Nephron progenitor cell (in vitro differentiated cells): ENCODE measurements at regions not wholly inside any gene's neighbourhood (a gene's known extent, or its start where the extent isn't known, plus 50 kb on each side); places are given as distances from the start of the nearest gene placed in this dataset.

Experiments
- DNase-seq: peaks from one replicate; pipeline ENCODE4 v3.0.0; 2021
- H3K27ac Mint-ChIP-seq: 2 replicates; pipeline ENCODE4 v1.8.0; 2021; ENCODE audit warnings: mild to moderate bottlenecking, moderate library complexity, mixed read lengths
- H3K27me3 Mint-ChIP-seq: 2 replicates; pipeline ENCODE4 v1.8.0; 2021; ENCODE audit warnings: mild to moderate bottlenecking, low read depth, mixed read lengths; ENCODE audit not compliant: poor library complexity
- H3K36me3 Mint-ChIP-seq: 2 replicates; pipeline ENCODE4 v1.8.0; 2021; ENCODE audit warnings: low read depth, mixed read lengths
- H3K4me1 Mint-ChIP-seq: 2 replicates; pipeline ENCODE4 v1.8.0; 2021; ENCODE audit warnings: mixed read lengths
- H3K4me3 Mint-ChIP-seq: 2 replicates; pipeline ENCODE4 v1.8.0; 2021; ENCODE audit warnings: mild to moderate bottlenecking, moderate library complexity, mixed read lengths
- H3K9me3 Mint-ChIP-seq: 2 replicates; pipeline ENCODE4 v1.8.0; 2021; ENCODE audit warnings: mild to moderate bottlenecking, moderate library complexity, mixed read lengths
- TF ChIP-seq, protein P1 (sequence below): fragments of 200-600 bp; sonication (generic); IDR thresholded peaks from 2 replicates; pipeline ENCODE4 v1.5.0; 2021; ENCODE audit warnings: antibody characterized with exemption

DNA sequence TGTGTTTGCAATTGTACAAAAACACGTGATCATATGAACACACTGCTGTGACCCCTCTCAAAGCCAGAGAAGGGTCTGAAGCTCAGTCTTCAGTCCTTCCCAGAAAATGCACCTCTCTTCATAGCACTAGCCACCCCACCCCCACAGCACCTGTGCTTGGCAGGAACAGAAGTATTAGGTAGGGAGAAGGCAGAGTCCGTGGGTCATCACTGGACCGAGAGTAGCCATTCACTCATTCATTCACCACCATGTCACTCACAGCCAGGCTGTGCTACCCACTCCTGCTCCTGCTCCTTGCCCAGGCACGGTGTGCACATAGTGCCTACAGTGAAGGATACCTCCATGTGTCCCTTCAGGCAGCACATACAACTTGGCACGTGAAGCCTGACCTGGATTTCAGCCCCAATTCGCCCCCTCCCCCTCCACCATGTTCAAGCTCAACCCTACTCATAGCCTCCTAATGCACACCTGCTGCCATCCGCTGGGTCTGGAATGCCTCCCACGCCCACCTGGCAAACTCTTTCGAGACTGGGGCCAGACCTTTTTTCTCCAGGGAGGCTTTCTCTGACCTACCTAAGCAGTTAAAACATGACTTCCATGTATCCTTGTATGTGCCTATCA, 81.9 kb upstream of the GALNT2 start:
- Mint-ChIP-seq H3K4me1 (peaks cover 4% of the 10 kb centered on the region), H3K36me3 (no peaks in the 10 kb centered on the region), H3K27ac (no peak overlapping the region), H3K4me3 (no peak overlapping the region), H3K27me3 (no peaks in the 10 kb centered on the region), H3K9me3 (no peaks in the 10 kb centered on the region)
- TF ChIP-seq, protein P1, sequence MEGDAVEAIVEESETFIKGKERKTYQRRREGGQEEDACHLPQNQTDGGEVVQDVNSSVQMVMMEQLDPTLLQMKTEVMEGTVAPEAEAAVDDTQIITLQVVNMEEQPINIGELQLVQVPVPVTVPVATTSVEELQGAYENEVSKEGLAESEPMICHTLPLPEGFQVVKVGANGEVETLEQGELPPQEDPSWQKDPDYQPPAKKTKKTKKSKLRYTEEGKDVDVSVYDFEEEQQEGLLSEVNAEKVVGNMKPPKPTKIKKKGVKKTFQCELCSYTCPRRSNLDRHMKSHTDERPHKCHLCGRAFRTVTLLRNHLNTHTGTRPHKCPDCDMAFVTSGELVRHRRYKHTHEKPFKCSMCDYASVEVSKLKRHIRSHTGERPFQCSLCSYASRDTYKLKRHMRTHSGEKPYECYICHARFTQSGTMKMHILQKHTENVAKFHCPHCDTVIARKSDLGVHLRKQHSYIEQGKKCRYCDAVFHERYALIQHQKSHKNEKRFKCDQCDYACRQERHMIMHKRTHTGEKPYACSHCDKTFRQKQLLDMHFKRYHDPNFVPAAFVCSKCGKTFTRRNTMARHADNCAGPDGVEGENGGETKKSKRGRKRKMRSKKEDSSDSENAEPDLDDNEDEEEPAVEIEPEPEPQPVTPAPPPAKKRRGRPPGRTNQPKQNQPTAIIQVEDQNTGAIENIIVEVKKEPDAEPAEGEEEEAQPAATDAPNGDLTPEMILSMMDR: no peak
- no peak for DNase-seq

DNA sequence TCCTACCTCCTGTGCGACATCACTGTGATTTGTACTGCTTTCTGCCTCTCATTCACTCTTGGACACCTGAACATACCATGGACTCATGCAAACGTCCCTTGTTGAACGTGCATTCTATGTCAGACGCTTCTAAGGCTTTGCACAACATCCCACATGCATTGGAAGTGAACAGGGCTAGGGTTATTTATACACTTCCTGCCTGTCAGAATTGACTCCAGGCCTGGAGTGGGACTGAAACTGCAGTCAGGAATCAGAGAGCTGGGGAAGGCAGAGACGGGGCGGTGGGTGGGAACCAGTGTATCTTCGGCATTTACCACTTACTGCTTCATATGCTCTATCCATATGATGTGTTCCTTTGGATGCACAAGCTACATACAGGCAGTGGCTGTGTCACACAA, 81.4 kb upstream of the GALNT2 start:
- no peaks in the 10 kb centered on the region for H3K9me3 Mint-ChIP-seq
- H3K4me1 Mint-ChIP-seq: peaks cover 7% of the 10 kb centered on the region
- no peak for DNase-seq
- TF ChIP-seq, protein P1: no peak
- no peak overlapping the region for H3K4me3 Mint-ChIP-seq
- no peaks in the 10 kb centered on the region for H3K36me3 Mint-ChIP-seq
- no peak overlapping the region for H3K27ac Mint-ChIP-seq
- H3K27me3 Mint-ChIP-seq: peaks cover 4% of the 10 kb centered on the region

DNA sequence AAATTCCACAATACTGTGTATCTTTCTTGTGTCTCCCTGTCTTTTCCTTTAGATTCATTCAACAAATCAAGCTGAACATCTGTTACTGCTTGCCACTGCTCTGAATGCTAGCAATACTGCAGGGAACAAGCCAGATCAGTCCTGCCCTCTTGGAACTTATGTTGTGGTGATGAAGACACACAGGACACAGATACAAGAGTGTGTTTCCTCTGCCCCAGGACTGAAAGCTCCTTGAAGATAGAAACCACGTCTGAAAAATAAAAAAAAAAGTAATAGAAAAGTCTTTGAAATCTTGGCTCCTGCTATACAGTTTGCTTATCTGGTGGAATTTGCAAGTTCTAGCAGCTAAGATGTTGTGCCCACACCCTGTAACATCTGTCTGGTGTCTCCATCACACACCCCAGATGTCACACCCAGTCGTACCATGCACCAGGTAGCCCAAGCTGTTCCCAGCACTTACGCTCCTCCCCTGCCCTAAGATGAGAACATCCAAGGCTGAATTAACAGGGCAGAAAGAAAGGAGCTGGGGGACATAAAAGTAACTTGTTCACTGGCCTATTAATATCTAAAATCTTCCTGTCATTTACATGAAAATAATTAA, 80.2 kb upstream of the GALNT2 start:
- peaks cover 15% of the 10 kb centered on the region for H3K4me1 Mint-ChIP-seq
- H3K36me3 Mint-ChIP-seq: no peaks in the 10 kb centered on the region
- TF ChIP-seq, protein P1: no peak
- no peak overlapping the region for H3K4me3 Mint-ChIP-seq
- H3K27me3 Mint-ChIP-seq: peaks cover 6% of the 10 kb centered on the region
- H3K9me3 Mint-ChIP-seq: no peaks in the 10 kb centered on the region
- no peak for DNase-seq
- no peak overlapping the region for H3K27ac Mint-ChIP-seq

DNA sequence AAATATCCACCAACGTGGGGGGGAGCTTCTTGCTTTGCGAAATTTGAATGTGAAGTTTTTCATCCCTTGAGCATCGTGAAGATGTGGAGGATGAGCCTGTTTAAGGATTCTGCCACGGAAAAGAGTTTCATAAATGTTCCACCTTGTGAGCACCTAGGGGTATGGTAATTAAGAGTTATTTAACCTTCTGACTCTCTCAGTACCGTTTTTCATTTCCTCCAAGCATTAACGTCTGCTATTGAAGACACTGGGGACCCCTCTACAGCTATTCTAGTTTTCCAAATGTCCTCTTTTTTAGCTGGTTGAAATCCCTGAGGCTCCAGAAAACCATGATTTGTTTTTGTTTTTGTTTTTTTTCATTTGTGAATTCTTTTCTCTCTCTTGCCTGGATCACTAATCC, 79.1 kb upstream of the GALNT2 start:
- Mint-ChIP-seq H3K9me3 (no peaks in the 10 kb centered on the region), H3K27me3 (peaks cover 6% of the 10 kb centered on the region), H3K27ac (no peak overlapping the region), H3K4me1 (peaks cover 12% of the 10 kb centered on the region), H3K4me3 (no peak overlapping the region), H3K36me3 (no peaks in the 10 kb centered on the region)
- TF ChIP-seq, protein P1: no peak
- DNase-seq: no peak

DNA sequence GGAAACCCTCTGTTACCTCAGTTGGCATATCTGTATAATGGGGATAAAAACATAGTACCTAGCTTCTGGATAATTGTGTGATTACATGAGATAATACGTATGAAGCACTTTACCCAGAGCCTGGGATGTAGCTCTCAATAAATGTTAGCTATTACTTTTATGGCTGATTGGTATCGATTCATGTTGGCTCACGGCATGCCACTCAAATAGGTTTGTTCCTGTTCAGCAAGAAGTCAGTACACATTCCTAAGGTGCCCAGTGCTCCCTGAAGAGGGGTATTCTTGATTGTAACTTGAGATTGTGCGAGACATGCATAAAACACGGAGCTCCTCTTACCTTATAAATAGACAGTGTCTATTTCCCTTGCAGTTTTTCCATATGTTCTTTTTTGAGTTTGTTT, 78.5 kb upstream of the GALNT2 start:
- Mint-ChIP-seq H3K4me3 (no peak overlapping the region), H3K9me3 (no peaks in the 10 kb centered on the region), H3K27me3 (peaks cover 8% of the 10 kb centered on the region), H3K4me1 (peaks cover 12% of the 10 kb centered on the region), H3K36me3 (no peaks in the 10 kb centered on the region), H3K27ac (no peak overlapping the region)
- TF ChIP-seq, protein P1: no peak
- no peak for DNase-seq
